Kidney epithelial cell (primary cell): ENCODE measurements at regions not wholly inside any gene's neighbourhood (a gene's known extent, or its start where the extent isn't known, plus 50 kb on each side); places are given as distances from the start of the nearest gene placed in this dataset.

Source experiments
- DNase-seq: peaks from one replicate; pipeline ENCODE4 v3.0.0-alpha.2; 2010; ENCODE audit warnings: low read depth
- H3K27me3 ChIP-seq: 2 replicates; pipeline ENCODE4 v1.6.0; 2011; ENCODE audit warnings: low read length; ENCODE audit not compliant: control insufficient read depth, insufficient read depth
- H3K36me3 ChIP-seq: 2 replicates; pipeline ENCODE4 v1.5.1; 2011; ENCODE audit warnings: low read length; ENCODE audit not compliant: control insufficient read depth, insufficient read depth
- H3K4me3 ChIP-seq: 2 replicates; pipeline ENCODE4 v1.5.1; 2011; ENCODE audit warnings: low read depth, mild to moderate bottlenecking, control low read depth, low read length
- TF ChIP-seq, protein P1 (sequence below): IDR thresholded peaks from 2 replicates; pipeline ENCODE4 v1.5.1; 2011; ENCODE audit warnings: mild to moderate bottlenecking, moderate library complexity, low read length, control low read depth, inconsistent platforms; ENCODE audit not compliant: insufficient read depth, poor library complexity, severe bottlenecking

DNA sequence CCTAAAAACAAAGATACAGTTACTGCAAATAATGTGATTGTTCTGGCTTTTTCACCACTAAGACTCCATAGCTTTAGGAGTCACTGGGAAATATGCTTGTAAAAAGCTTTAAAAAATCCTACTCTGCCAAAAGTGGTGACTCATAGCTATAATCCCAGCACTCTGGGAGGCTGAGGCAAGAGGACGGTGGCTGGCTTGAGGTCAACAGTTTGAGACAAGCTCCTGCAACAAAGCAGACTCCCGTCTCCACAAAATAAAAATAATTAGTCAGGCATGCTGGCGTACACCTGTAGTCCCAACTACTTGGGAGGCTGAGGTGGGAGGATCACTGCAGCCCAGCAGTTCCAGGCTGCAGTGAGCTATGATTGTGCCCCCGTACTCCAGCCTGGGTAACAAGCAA is 406.4 kb downstream of the HTR1A start:
- no peak overlapping the region for H3K4me3 ChIP-seq
- TF ChIP-seq, protein P1, sequence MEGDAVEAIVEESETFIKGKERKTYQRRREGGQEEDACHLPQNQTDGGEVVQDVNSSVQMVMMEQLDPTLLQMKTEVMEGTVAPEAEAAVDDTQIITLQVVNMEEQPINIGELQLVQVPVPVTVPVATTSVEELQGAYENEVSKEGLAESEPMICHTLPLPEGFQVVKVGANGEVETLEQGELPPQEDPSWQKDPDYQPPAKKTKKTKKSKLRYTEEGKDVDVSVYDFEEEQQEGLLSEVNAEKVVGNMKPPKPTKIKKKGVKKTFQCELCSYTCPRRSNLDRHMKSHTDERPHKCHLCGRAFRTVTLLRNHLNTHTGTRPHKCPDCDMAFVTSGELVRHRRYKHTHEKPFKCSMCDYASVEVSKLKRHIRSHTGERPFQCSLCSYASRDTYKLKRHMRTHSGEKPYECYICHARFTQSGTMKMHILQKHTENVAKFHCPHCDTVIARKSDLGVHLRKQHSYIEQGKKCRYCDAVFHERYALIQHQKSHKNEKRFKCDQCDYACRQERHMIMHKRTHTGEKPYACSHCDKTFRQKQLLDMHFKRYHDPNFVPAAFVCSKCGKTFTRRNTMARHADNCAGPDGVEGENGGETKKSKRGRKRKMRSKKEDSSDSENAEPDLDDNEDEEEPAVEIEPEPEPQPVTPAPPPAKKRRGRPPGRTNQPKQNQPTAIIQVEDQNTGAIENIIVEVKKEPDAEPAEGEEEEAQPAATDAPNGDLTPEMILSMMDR: no peak
- no peaks in the 10 kb centered on the region for H3K36me3 ChIP-seq
- no peaks in the 10 kb centered on the region for H3K27me3 ChIP-seq
- no peak for DNase-seq

DNA sequence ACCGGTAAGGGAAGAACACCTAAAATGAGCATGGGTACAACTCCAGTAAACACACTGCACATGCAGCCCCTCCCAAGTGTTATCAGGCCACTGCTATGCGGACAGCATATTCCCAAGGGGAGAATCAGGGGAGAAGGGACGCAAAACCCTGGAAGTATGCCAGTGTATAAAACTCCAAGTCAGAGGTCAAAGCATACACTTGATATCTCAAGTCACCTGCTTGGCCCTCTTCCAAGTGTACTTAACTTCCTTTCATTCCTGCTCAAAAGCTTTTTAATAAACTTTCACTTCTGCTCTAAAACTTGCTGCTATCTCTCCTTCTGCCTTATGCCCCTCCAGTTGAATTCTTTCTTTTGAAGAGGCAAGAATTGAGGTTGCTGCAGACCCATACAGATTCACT is 408.1 kb downstream of the HTR1A start:
- Histone ChIP-seq H3K36me3 (no peaks in the 10 kb centered on the region), H3K27me3 (no peaks in the 10 kb centered on the region), H3K4me3 (no peak overlapping the region)
- no peak for DNase-seq
- TF ChIP-seq, protein P1: no peak

DNA sequence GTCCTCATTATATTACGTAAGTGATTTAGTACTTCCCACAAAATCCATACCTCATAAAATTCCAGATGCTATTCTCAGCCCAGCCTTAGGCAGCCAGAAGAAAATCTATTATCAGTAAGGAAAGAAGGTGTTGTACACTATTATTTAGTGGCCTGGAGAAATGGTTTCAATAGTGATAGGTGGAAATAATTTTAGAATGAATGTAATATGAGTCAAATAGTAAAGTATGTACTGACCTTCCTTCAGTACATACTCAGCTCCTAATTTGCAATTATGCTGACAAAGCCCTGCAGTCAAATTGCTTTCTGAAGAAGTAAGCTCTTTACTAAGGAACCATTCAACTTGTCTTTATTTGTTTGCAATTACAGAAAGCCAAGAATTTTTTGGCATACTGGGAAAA is 409.2 kb downstream of the HTR1A start:
- no peaks in the 10 kb centered on the region for H3K36me3 ChIP-seq
- TF ChIP-seq, protein P1: no peak
- H3K4me3 ChIP-seq: no peak overlapping the region
- no peak for DNase-seq
- H3K27me3 ChIP-seq: no peaks in the 10 kb centered on the region

DNA sequence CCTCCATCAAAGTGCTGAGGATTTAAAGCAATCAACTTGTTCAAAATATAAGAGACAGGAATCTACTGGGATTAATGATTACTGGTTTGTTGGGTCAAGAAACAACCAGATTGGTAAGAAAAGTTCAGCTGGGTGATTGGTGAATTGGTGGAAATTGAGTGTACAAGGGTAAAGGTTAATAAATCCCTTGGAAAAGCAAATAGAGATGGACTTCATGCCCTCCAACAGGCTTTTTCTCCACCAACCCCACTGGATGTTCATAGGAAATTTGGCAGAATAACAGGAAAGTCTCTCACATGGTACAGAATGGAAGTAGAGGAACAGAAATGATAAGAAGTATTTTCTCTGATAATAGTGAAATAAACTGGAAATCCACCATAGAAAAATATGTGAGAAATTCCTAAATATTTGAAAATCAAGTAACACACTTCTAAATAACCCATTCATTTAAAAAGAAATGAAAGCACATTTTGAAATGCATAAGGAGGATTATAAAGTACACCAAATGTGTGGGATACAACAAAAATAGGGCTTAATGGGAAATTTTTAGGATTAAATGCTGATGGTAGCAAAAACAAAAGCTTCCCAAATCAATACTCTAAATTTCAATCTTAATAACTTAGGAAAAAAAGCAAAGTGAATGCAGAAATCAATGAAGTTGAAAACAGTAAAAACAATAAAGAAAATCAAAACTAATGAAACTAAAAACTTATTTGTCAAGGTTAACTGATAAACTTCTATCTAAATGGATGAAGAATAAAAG is 426.2 kb downstream of the HTR1A start:
- no peaks in the 10 kb centered on the region for H3K27me3 ChIP-seq
- H3K4me3 ChIP-seq: no peak overlapping the region
- TF ChIP-seq, protein P1: no peak
- no peak for DNase-seq
- H3K36me3 ChIP-seq: no peaks in the 10 kb centered on the region

DNA sequence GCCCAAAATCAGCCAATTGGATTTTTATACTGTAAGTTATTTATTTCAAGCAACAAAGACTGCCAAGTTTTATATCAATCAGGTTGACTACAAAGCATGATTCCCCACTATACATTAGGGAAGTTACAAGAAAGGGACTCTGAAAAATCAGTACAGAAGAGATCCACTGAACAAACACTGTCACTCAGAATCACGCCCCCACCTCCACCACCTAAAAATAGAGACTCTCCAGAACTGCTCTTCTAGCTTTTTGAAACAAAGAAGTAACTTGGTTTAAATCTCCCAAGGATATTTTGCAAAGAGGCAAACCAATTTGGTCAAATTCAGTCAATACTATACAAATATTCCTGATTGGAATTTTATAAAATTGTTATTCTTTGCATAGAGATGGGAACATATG is 438.0 kb downstream of the HTR1A start:
- no peak for DNase-seq
- Histone ChIP-seq H3K36me3 (no peaks in the 10 kb centered on the region), H3K27me3 (no peaks in the 10 kb centered on the region), H3K4me3 (no peak overlapping the region)
- TF ChIP-seq, protein P1: no peak

DNA sequence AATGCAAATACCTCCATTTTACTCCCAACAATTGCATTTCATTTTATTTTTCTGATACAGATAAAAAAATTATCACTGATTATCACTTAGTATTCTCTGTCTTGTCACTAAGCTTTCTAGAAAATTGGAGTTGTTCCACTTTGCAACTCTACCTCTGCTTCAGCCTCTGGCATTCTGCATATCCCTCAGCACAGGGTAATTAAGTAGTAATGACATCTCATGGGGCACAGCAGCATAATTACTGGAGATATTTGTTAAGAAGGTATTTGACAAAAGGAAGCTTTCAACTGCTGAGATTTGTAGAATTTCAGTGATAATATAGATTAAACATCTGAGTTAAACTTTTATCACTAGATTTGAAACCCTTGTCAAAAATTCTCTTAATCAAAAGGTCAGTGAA is 446.2 kb downstream of the HTR1A start:
- TF ChIP-seq, protein P1: no peak
- no peak overlapping the region for H3K4me3 ChIP-seq
- no peaks in the 10 kb centered on the region for H3K27me3 ChIP-seq
- H3K36me3 ChIP-seq: no peaks in the 10 kb centered on the region
- no peak for DNase-seq
